ENCODE measurements at regions not wholly inside any gene's neighbourhood (a gene's known extent, or its start where the extent isn't known, plus 50 kb on each side); places are given as distances from the start of the nearest gene placed in this dataset.
"Not testable (repeated sequence)": the region's sequence is repeated elsewhere in the genome, so short reads cannot be mapped to it uniquely, and the experiment has no call there.

GRCh38 chr4:57937326-57937725 lies 827.1 kb upstream of the IGFBP7 start:
- not testable (repeated sequence) for TF ChIP-seq MXI1 (IDR thresholded peaks at IDR 0.05; ENCODE audit: low read depth, low read length); RBBP5 (conservative IDR thresholded peaks at IDR 0.05); EZH2 (IDR thresholded peaks at IDR 0.05; ENCODE audit: borderline replicate concordance, control insufficient read depth, low read depth, low read length); EP300 (IDR thresholded peaks at IDR 0.05; ENCODE audit: borderline replicate concordance in 1 of 2, control insufficient read depth in 1 of 2, low read depth in 2 of 2, low read length in 2 of 2); CEBPB (IDR thresholded peaks at IDR 0.05; ENCODE audit: borderline replicate concordance in 1 of 2, low read depth in 2 of 2, low read length in 2 of 2); POLR2AphosphoS5 (IDR thresholded peaks at IDR 0.05; ENCODE audit: low read length); SMARCA5 (IDR thresholded peaks at IDR 0.05); CHD1 (IDR thresholded peaks at IDR 0.05; ENCODE audit: low read depth, low read length)
- TF ChIP-seq, protein P1, sequence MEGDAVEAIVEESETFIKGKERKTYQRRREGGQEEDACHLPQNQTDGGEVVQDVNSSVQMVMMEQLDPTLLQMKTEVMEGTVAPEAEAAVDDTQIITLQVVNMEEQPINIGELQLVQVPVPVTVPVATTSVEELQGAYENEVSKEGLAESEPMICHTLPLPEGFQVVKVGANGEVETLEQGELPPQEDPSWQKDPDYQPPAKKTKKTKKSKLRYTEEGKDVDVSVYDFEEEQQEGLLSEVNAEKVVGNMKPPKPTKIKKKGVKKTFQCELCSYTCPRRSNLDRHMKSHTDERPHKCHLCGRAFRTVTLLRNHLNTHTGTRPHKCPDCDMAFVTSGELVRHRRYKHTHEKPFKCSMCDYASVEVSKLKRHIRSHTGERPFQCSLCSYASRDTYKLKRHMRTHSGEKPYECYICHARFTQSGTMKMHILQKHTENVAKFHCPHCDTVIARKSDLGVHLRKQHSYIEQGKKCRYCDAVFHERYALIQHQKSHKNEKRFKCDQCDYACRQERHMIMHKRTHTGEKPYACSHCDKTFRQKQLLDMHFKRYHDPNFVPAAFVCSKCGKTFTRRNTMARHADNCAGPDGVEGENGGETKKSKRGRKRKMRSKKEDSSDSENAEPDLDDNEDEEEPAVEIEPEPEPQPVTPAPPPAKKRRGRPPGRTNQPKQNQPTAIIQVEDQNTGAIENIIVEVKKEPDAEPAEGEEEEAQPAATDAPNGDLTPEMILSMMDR (IDR thresholded peaks at IDR 0.05 in 2 of 3, conservative IDR thresholded peaks at IDR 0.05 in 1 of 3; ENCODE audit: control insufficient read depth in 2 of 3, extremely low read depth in 1 of 3, insufficient read depth in 1 of 3, low read depth in 3 of 3, low read length in 3 of 3), result not testable (repeated sequence)

Data from GM12878 (cell line).